Right lobe of liver (tissue), 4 donors: ENCODE measurements at regions not wholly inside any gene's neighbourhood (a gene's known extent, or its start where the extent isn't known, plus 50 kb on each side); places are given as distances from the start of the nearest gene placed in this dataset.

ENCODE experiments used
- POLR2A ChIP-seq: fragments of 450-650 bp; IDR thresholded peaks from one replicate; pipeline ENCODE4 v1.6.1; 2017; ENCODE audit warnings: antibody characterized with exemption, mild to moderate bottlenecking
- TF ChIP-seq, protein P1 (sequence below), 4 donors: fragments of 200-600 bp in 3 of 4; fragments of 450-650 bp in 1 of 4; IDR thresholded peaks; one replicate each; pipeline versions ENCODE4 v1.5.1 to v1.8.0; 2016 to 2022; ENCODE audit warnings: antibody characterized with exemption in 4 of 4, mild to moderate bottlenecking in 2 of 4
- donor health status: DM: no; HTN: no; CAD: no.
- donor health status: DM: no; HTN: no; CAD: no.
- donor health status: DM: no; HTN: yes; CAD: no.

DNA sequence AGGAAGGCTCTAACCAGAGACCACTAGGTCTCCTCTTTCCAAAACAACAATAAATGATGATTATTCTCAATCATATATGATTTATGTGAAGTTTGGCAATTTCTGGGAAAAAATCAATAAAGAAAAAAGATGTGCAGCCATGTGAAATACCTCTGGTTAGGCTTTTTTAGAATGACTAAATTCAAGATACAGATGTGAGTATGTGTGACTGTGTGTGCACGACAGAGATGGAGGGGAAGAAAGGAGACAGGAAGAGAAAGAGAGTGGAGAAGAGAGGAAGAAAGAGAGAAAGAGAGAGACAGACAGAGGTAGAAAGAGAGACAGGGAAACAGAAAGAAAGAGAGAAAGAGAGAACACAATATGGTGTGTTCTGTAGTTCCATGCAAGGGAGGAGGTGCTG lies 558.6 kb upstream of the CDH5 start:
- TF ChIP-seq, protein P1, sequence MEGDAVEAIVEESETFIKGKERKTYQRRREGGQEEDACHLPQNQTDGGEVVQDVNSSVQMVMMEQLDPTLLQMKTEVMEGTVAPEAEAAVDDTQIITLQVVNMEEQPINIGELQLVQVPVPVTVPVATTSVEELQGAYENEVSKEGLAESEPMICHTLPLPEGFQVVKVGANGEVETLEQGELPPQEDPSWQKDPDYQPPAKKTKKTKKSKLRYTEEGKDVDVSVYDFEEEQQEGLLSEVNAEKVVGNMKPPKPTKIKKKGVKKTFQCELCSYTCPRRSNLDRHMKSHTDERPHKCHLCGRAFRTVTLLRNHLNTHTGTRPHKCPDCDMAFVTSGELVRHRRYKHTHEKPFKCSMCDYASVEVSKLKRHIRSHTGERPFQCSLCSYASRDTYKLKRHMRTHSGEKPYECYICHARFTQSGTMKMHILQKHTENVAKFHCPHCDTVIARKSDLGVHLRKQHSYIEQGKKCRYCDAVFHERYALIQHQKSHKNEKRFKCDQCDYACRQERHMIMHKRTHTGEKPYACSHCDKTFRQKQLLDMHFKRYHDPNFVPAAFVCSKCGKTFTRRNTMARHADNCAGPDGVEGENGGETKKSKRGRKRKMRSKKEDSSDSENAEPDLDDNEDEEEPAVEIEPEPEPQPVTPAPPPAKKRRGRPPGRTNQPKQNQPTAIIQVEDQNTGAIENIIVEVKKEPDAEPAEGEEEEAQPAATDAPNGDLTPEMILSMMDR (IDR thresholded peaks at IDR 0.05): no peak
- no peak for TF ChIP-seq POLR2A
